ENCODE measurements at regions not wholly inside any gene's neighbourhood (a gene's known extent, or its start where the extent isn't known, plus 50 kb on each side); places are given as distances from the start of the nearest gene placed in this dataset.
"Not testable (repeated sequence)": the region's sequence is repeated elsewhere in the genome, so short reads cannot be mapped to it uniquely, and the experiment has no call there.

- TF ChIP-seq PKNOX1 (IDR thresholded peaks at IDR 0.05) (no peak), CTBP1 (IDR thresholded peaks at IDR 0.05; ENCODE audit: borderline replicate concordance) (no peak), FOXA1 (IDR thresholded peaks at IDR 0.05) (no peak), ZNF384 (IDR thresholded peaks at IDR 0.05) (no peak), ARNT (IDR thresholded peaks at IDR 0.05) (no peak)
- no peak for DNase-seq (ENCODE audit: extremely low spot score)
- ChIA-PET POLR2A (no interaction called here), CTCF (no interaction called here)
Measured at GRCh38 chr2:184444217-184444616, 154.1 kb upstream of the ZNF804A start.

GRCh38 chr2:184444623-184445223 is 153.6 kb upstream of the ZNF804A start:
- POLR2A ChIA-PET = no interaction called here
- TF ChIP-seq FOXA1 (IDR thresholded peaks at IDR 0.05) (no peak), TARDBP (IDR thresholded peaks at IDR 0.05) (no peak), FOXM1 (IDR thresholded peaks at IDR 0.05; ENCODE audit: borderline replicate concordance) (no peak)
- no peak for DNase-seq (ENCODE audit: extremely low spot score)
- CTCF ChIA-PET = no interaction called here

- no peak for DNase-seq (ENCODE audit: extremely low spot score)
- TF ChIP-seq FOXA1 (IDR thresholded peaks at IDR 0.05) (no peak), LEF1 (IDR thresholded peaks at IDR 0.05; ENCODE audit: borderline replicate concordance) (no peak), FOXM1 (IDR thresholded peaks at IDR 0.05; ENCODE audit: borderline replicate concordance) (no peak), L3MBTL2 (conservative IDR thresholded peaks at IDR 0.05) (no peak), BHLHE40 (IDR thresholded peaks at IDR 0.05; ENCODE audit: borderline replicate concordance) (no peak), HDGF (IDR thresholded peaks at IDR 0.05; ENCODE audit: borderline replicate concordance) (no peak), SUZ12 (IDR thresholded peaks at IDR 0.05) (no peak), TARDBP (IDR thresholded peaks at IDR 0.05) (no peak), ZNF384 (IDR thresholded peaks at IDR 0.05) (no peak), NFRKB (IDR thresholded peaks at IDR 0.05) (no peak), SP1 (IDR thresholded peaks at IDR 0.05) (no peak), PKNOX1 (IDR thresholded peaks at IDR 0.05) (no peak), CTBP1 (IDR thresholded peaks at IDR 0.05; ENCODE audit: borderline replicate concordance) (no peak), ARNT (IDR thresholded peaks at IDR 0.05) (no peak), FOXK2 (IDR thresholded peaks at IDR 0.05) (no peak), ELF4 (IDR thresholded peaks at IDR 0.05) (no peak)
- ChIA-PET POLR2A (no interaction called here), CTCF (no interaction called here)
Measured at GRCh38 chr2:184449760-184450159, 148.6 kb upstream of the ZNF804A start.

- CTCF ChIA-PET = no interaction called here
- no peak for DNase-seq (ENCODE audit: extremely low spot score)
Measured at GRCh38 chr2:184452907-184453306, 145.4 kb upstream of the ZNF804A start.

GRCh38 chr2:184455624-184456023 is 142.7 kb upstream of the ZNF804A start:
- ChIA-PET POLR2A (no interaction called here), CTCF (no interaction called here)
- no peak for DNase-seq (ENCODE audit: extremely low spot score)
- TF ChIP-seq FOXA1 (IDR thresholded peaks at IDR 0.05) (no peak), TARDBP (IDR thresholded peaks at IDR 0.05) (no peak), ELF4 (IDR thresholded peaks at IDR 0.05) (no peak), ARNT (IDR thresholded peaks at IDR 0.05) (no peak), ZNF384 (IDR thresholded peaks at IDR 0.05) (no peak), PKNOX1 (IDR thresholded peaks at IDR 0.05) (no peak)

More at GRCh38 chr2:184452907-184453306, 145.4 kb upstream of the ZNF804A start:
- TF ChIP-seq CTBP1 (IDR thresholded peaks at IDR 0.05; ENCODE audit: borderline replicate concordance) = no peak
- POLR2A ChIA-PET = no interaction called here

- CTCF ChIA-PET; POLR2A ChIA-PET; DNase-seq (ENCODE audit: extremely low spot score): not testable (repeated sequence)
Measured at GRCh38 chr2:184456693-184457092, 141.6 kb upstream of the ZNF804A start.

GRCh38 chr2:184463102-184463865 is 135.0 kb upstream of the ZNF804A start:
- POLR2A ChIA-PET = no interaction called here
- no peak for DNase-seq (ENCODE audit: extremely low spot score)
- CTCF ChIA-PET = no interaction called here
- TF ChIP-seq FOXM1 (IDR thresholded peaks at IDR 0.05; ENCODE audit: borderline replicate concordance) (no peak), NFRKB (IDR thresholded peaks at IDR 0.05) (no peak), ARNT (IDR thresholded peaks at IDR 0.05) (no peak), TARDBP (IDR thresholded peaks at IDR 0.05) (no peak), FOXA1 (IDR thresholded peaks at IDR 0.05) (no peak), SUZ12 (IDR thresholded peaks at IDR 0.05) (no peak), L3MBTL2 (conservative IDR thresholded peaks at IDR 0.05) (no peak), FOXK2 (IDR thresholded peaks at IDR 0.05) (no peak), BHLHE40 (IDR thresholded peaks at IDR 0.05; ENCODE audit: borderline replicate concordance) (no peak), ZNF384 (IDR thresholded peaks at IDR 0.05) (no peak), ELF4 (IDR thresholded peaks at IDR 0.05) (no peak), CTBP1 (IDR thresholded peaks at IDR 0.05; ENCODE audit: borderline replicate concordance) (no peak)
